GM20000 (cell line): ENCODE measurements at regions not wholly inside any gene's neighbourhood (a gene's known extent, or its start where the extent isn't known, plus 50 kb on each side); places are given as distances from the start of the nearest gene placed in this dataset.

ENCODE experiments used
- DNase-seq: peaks from one replicate; pipeline ENCODE4 v3.0.0; 2012; ENCODE audit warnings: low spot score
- CTCF ChIP-seq: IDR thresholded peaks from 2 replicates; pipeline ENCODE4 v1.5.1; 2012; ENCODE audit warnings: mild to moderate bottlenecking, control low read depth; ENCODE audit errors: extremely low read depth, missing control alignments

DNA sequence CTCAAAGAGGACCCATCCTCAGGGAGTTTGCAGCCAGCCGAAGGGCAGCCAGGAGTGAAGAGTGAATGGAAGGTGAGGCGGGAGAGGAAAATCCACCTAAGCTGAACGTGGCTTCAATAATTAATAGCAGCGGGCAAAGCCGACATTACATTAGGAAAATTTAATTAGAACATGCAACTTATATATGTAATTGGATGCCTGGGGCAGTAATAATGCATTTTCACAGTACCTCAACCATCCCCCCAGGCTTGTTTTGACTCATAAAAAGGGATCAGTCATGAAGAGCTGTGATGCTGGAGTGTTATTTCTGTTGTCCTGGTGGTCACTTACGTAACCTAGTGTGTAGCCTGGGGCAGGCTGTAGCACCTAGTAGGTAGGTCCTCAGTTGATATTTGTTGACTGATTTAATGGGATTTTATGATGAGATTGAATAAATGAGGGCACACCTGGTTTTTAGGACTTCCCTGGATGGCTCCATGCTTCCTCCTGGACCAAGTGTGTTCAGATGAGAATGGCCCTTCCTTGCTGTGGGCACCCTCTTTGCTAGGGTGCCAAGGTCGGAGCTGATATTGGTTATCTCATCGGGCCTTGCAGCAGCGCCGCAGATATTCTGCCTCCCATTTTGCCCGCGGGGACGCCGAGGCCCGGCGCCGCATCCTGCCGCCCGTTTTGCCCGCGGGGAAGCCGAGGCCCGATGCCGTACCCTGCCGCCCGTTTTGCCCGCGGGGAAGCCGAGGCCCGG, 128.8 kb downstream of the CDH26 start:
- no peak for TF ChIP-seq CTCF
- no peak for DNase-seq

- no peak for DNase-seq
These were observed 129.4 kb downstream of the CDH26 start for GRCh38 chr20:60087563-60088105.

GRCh38 chr20:60088236-60088635, 130.0 kb downstream of the CDH26 start:
- TF ChIP-seq CTCF, result no peak
- no peak for DNase-seq

More at GRCh38 chr20:60087563-60088105, 129.4 kb downstream of the CDH26 start:
- TF ChIP-seq CTCF, result no peak

DNA sequence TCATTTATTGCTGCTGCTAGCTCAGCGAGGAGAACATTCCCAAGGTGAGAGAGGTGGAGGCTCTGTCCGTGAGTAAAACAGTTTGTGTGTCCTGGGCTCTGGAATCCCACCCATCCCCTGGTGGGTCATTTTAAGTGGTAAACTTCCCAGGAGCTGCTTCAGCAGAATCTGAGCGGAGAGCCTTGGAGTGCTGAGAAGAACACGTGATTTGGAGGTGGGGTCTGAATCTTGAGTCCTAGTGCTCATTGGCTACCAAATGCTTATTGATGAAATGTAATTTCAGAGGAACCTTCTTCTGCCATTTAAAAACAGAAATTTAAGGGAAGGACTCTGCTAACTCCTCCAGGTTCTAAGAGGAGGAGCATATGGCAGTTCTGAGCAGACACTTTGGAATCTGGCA, 132.4 kb downstream of the CDH26 start:
- no peak for TF ChIP-seq CTCF
- no peak for DNase-seq

- TF ChIP-seq CTCF, result no peak
- DNase-seq, result no peak
These were observed 133.1 kb downstream of the CDH26 start for GRCh38 chr20:60091305-60091704.

- DNase-seq, result no peak
These were observed 133.6 kb downstream of the CDH26 start for GRCh38 chr20:60091861-60092260.

More at GRCh38 chr20:60091861-60092260, 133.6 kb downstream of the CDH26 start:
- no peak for TF ChIP-seq CTCF
